SKM-1 treated with dmso at 0.1 percent for 144 hours (cell line): ENCODE measurements at regions not wholly inside any gene's neighbourhood (a gene's known extent, or its start where the extent isn't known, plus 50 kb on each side); places are given as distances from the start of the nearest gene placed in this dataset.

Experiments
- DNase-seq: peaks from one replicate; lab custom pipeline; 2025; ENCODE audit not compliant: unreplicated experiment; lab: John Stamatoyannopoulos, UW

DNA sequence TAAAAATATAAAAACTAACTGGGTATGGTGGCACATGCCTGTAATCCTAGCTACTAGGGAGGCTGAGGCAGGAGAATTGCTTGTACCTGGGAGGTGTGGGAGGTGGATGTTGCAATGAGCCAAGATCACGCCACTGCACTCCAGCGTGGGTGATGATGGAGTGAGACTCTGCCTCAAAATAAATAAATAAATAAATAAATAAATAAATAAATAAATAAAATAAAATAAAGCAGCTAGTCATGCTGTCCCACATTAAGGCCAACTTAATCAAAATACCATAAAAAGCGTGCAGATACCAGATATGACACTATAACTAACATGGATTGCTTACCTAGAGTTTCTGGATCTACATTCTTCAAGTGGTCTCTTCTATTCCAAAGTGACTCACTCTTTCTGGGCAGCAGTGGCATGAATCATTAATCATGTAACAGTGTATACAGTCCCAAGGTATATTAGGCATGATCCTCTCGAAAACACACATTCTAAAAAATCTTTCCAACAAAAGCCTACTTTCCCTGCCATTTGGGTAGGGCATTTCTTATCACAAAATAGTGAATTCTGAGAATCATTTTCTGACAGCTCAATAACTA, 187.1 kb downstream of the ELAVL2 start:
- no peak for DNase-seq
